NCI-H526 (cell line): ENCODE measurements at regions not wholly inside any gene's neighbourhood (a gene's known extent, or its start where the extent isn't known, plus 50 kb on each side); places are given as distances from the start of the nearest gene placed in this dataset.
"Not testable (repeated sequence)": the region's sequence is repeated elsewhere in the genome, so short reads cannot be mapped to it uniquely, and the experiment has no call there.

ENCODE experiments used
- DNase-seq, 2 experiments: peaks; one replicate each; lab custom pipeline; 2025; lab: John Stamatoyannopoulos, UW

DNA sequence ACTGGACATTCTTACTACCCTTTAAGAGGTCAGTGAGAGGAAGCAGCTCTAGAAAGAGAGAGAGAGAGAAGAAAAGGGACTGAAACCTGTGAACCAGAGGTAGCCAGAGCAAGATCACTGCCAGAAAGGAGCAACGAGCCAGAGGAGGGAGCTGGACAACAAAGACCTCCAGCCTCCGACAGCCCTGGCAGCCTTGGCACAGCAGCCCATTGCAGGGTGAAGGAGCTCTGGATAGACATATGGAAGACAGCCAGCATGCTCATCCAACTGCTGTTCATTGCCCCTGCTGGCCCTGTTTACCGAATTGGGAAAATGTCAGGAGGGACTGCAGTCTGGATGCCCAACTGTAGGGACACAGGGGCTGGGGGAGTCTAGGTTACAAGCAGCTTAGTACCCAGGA is 228.4 kb upstream of the SLC35G4 start:
- no peak for DNase-seq

DNA sequence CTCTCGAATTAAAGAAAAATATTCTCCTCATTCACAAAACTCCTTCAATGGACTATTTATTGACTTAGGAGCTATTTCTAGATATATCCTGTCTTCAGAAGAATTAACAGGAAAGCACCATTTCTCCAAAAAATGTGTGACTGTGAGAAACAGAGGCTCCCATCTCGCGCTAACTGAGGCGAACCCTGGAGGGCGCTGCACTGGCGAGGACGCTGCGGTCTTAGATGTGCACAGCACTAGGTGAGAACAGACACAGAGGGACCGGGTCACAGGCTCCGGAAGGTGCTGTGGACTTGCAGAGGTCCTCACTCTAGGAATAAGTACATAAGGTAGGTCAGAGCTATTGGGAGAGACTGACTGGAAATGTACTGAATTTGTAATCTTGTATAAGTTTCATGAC is 229.7 kb upstream of the SLC35G4 start:
- DNase-seq = no peak

DNA sequence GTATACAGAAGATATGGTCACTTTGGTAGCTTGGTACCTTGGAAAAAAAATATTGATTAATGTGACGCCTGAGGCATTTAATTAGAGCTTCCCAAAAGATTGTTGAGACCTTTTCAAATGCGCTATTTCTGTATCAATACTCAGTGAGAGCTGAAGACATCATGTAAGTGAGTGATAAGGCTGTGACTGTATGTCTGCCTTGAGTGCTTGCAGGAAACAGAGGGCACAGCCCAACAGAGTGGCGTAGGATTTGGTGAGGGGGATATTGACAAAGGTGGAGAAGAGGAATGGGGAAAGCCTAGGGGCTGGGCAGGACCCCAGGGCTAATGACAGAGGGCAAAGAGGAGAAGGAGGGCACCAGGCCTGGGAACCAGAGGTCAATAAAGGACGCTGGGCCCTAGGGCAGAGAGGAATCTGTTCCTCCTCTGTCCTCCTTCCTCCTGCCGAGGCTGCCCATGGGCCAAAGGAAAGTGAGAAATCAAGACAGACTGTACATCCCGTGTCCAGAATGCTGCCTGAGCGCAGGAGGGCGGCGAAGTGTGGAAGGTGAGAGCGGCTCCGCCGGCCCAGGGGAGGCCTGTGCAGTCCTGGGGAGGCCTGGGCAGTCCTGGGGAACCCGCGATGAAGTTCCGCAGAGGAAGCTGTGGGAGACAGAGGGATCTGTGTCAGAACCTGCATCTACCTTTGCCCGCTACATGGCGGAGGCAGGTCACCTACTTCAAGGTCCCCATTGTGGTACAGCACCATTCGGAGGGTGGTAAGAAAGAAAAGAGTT is 228.6 kb upstream of the PIEZO2 start:
- DNase-seq = no peak

DNA sequence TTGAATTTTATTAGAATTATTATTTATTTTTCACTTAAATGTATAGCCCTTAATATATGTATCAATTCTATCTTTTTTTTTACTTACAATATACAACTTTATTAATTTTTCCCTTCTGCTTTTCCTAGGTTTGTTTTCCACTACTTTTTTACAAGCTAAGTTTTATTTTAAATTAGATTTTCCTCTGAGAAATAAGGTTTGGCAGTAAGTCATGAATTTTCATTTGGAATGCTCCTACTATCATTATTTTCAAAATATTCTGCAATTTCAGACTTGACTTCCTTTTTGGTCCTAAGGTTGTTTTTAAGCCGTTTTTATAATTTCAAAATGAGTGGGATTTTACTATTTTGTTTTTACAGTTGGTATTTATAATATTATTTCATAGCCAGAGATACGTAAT is 222.8 kb upstream of the PIEZO2 start:
- no peak for DNase-seq

DNA sequence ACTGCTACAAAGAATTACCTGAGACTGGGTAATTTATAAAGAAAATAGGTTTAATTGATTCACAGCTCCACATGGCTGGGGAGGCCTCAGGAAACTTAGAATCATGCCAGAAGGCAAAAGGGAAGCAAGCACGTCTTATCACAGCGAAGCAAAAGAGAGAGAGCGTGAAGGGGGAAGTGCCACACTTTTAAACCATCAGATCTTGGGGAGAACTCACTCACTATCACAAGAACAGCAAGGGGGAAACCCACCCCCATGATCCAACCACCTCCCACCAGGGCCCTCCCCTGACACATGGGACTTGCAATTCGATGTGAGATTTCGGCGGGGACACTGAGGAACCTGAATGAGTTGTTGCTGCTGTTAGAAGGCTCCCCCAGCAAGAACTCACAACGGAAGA is 220.2 kb upstream of the PIEZO2 start:
- DNase-seq = no peak

DNA sequence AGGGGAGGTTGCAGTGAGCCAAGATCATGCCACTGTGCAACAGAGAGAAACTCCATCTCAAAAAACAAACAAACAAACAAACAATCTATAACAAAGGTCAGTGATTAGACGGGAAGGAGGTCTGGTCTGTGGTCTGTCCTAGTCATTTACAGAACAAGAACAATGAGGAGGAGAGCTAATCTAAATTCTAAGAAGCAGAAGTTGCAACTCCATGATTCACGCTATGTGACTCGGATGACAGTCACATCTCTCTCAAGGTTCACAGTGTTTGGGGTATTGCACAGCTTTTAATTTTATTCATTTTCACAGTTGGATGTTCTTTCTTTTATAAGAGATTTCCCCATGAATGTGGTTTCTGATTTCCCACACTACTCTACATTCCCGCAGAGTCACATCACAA is 218.7 kb upstream of the PIEZO2 start:
- no peak for DNase-seq

GRCh38 chr18:11367351-11367750 is 218.0 kb upstream of the PIEZO2 start:
- no peak for DNase-seq

DNA sequence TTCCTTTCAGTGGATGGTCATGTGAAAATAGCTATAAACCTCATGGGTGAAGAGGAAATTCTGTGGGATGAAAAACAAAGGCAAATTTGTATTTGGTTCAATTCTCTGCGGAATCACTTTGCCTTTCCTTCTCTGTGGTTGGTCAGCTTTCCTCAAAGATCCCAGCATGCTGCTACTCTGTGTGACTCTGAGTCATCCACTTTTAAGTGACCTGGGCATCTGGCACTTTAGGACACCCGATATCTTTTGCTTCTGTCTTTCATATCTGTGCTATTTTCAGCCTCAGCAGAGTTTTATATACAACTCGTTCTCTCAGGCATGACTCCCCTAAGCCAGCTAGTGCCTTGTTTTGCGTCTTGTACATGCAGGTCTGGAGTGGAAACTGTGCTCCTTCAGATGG is 217.0 kb upstream of the PIEZO2 start:
- DNase-seq = no peak

DNA sequence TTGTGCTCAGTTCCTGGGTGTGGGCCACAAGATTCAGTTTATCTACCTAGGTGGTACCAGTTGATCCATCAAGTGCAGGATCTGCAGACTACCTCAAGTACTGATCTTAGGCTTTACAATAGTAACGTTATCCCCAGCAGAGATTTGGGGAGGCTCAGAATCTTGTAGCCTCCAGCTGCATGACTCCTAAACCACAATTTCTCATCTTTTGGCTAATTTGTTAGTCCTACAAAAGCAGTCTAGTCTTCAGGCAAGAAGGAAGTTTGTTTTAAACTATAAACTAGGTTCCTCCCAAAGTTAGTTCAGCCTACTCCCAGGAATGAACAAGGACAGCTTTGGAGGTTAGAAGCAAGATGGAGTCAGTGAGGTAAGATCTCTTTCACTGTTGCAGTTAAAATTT is 213.5 kb upstream of the PIEZO2 start:
- no peak for DNase-seq

GRCh38 chr18:11361862-11362261 is 212.5 kb upstream of the PIEZO2 start:
- DNase-seq = not testable (repeated sequence)

GRCh38 chr18:11357678-11358077 is 208.3 kb upstream of the PIEZO2 start:
- DNase-seq = no peak

- not testable (repeated sequence) for DNase-seq
Measured at GRCh38 chr18:11344576-11344975, 195.2 kb upstream of the PIEZO2 start.

DNA sequence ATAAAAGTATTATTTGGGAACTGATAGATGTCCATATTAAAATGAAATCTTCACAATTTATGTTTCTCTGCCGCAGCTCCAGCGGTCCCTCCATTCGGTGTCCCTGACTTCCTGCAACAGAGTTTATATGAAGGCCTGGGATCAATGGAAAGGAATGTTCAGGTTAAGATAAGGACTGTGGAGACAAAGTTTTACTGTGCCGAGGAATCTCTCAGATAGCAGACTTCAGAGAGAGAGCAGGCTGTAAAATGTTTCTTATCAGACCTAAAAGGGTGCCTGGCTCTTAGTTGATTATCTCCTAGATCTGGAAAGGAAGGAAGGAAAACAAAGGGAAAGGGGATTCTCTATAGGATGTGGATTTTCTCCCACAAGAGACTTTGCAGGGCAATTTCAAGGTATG is 193.7 kb upstream of the PIEZO2 start:
- DNase-seq = no peak

DNA sequence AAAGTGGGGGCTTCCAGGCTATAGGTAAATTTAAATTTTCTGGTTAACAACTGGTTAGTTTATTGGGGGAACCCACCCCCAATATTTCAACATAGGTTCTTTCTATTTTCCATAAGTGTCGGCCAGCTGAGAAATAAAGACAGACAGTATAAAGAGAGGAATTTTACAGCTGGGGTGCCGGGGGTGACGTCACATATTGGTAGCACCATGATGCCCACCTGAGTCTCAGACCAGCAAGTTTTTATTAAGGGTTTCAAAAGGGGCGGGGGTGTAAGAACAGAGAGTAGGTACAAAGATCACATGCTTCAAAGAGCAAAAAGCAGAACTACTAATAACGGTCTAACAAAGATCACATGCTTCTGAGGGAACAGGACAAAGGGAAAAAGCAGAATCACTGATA is 192.7 kb upstream of the PIEZO2 start:
- DNase-seq = not testable (repeated sequence)

DNA sequence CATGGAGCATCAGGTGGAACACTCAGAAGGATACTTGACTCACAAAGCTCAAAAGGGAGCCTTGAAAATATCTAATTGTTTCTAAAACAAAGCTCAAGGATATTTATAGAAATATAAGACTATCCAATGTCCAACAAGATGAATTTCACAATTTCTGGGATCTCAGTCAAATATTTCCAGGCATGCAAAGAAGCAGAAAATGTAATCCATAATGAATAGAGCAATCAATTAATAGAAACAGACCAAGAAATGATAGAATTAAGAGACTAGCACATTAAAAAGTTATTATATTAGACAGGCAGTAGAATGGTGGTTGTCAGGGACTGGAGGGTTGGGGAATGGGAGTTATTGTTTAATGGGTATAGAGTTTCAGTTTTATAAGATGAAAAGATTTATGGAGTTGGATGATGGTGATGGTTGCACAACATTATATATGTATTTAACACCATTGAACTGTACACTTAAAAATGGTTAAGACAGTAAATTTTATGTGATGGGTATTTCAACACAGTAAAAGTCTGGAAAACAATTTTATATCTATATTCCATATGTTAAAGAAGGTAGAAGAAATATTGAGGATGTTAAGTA is 189.9 kb upstream of the PIEZO2 start:
- DNase-seq = no peak

- DNase-seq = no peak
Measured at GRCh38 chr18:11336241-11336640, 186.9 kb upstream of the PIEZO2 start.

DNA sequence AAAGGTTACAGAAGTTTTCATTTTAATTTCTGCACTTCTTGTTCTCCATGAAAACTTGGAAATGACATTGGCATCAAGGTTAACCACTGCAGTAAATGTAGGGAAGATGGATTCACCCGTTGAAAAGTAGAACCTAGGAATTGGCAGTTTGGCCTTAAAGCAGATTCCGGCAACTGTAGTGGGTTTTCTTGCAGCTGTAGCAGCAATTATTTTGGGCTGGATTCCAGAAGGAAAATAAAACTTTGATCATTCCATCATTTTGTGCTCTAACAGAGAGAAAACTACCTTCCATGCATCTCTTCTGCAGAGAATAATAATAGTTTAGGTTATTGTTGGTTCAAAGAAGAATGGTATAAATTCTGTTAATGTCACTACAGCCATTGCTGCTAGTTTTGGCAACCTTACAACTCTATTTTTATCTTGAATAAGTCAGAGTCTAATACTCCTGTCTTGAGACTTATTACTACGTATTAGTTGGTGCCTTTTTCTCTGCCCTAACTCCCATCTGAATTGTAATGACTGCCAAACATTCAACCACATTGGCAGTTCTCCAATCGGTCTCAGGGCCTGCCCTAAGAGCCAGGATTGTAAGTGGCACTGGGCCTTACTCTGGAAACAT is 178.1 kb upstream of the PIEZO2 start:
- no peak for DNase-seq

GRCh38 chr18:11324956-11325882 is 175.8 kb upstream of the PIEZO2 start:
- DNase-seq = no peak

DNA sequence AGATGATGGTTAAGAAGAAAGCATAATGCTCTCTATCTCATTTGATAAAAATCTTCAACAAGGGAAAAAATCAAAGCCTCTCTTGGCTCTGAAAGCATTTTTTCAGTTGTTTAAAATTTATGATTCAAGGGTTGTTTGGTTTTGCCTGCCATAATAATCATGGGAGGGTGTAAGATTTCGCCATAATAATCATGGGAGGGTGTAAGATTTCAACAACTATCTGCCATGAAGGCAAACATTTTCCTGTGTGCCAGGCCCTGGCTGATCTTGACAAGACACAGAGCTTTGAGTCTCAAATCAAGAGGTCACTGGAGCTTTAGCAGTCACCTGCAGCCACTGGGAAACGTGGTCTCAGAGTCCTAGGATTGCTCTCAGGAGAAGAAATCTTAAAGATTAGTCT is 175.1 kb upstream of the PIEZO2 start:
- DNase-seq = no peak

GRCh38 chr18:11323359-11323819 is 174.0 kb upstream of the PIEZO2 start:
- DNase-seq = no peak

DNA sequence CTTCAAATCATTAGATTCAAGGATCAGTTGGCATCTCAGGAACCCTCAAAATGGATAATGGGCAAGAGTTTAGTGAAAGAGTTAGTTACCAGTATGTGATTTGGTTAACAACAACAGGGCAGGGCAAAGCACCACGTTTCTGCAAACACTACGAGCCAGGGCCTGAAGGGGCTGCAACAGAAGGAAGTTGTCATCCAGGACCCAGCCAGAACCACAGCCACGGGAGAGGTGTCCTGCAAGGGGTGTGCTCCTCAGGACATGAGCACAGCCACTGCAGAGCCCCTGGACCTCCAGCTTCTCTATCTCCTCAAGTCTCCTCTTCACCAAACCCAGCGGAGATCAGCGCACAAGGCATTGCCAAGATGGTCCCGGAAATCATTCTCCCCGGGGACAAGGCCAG is 173.3 kb upstream of the PIEZO2 start:
- DNase-seq = no peak

DNA sequence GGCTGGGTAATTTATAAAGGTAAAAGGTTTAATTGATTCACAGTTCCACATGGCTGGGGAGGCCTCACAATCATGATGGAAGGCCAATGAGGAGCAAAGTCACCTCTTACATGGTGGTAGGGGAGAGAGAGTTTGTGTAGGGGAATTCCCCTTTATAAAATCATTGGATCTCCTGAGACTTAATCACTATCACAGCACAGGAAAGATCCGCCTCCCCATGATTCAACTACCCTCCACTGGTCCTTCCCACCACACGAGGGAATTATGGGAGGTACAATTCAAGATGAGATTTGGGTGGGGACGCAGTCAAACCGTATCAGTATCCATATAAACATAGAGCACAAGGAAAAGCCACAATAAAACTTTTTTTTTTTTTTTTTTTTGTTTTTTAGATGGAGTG is 172.6 kb upstream of the PIEZO2 start:
- no peak for DNase-seq
